Caco-2 (cell line): ENCODE measurements at regions not wholly inside any gene's neighbourhood (a gene's known extent, or its start where the extent isn't known, plus 50 kb on each side); places are given as distances from the start of the nearest gene placed in this dataset.

Source experiments
- BruUV-seq: library from RNA; stranded (reverse); fragments of 400-500 nt; replicated peaks from 2 replicates; lab custom pipeline; 2021; lab: Mats Ljungman, UMichigan
- CTCF ChIA-PET: fragments of 300-600 bp; sonication (Branson Sonifier 250); formaldehyde crosslinking; loops from one replicate; lab custom pipeline; 2022; ENCODE audit warnings: antibody characterized with exemption; lab: Charles Lee
- POLR2A ChIA-PET: fragments of 300-600 bp; sonication (Branson Sonifier 250); formaldehyde crosslinking; loops from one replicate; lab custom pipeline; 2022; ENCODE audit warnings: antibody characterized with exemption; lab: Charles Lee
- DNase-seq, 2 experiments: peaks; one replicate each; pipeline versions ENCODE4 v3.0.0 to v3.0.0-alpha.2; 2020 to 2022
- H3K27me3 ChIP-seq: replicated peaks from 2 replicates; pipeline ENCODE4 v1.6.0; 2011; ENCODE audit warnings: low read length; ENCODE audit not compliant: control insufficient read depth, insufficient read depth
- H3K36me3 ChIP-seq: 2 replicates; pipeline ENCODE4 v1.5.1; 2011; ENCODE audit warnings: low read length; ENCODE audit not compliant: control insufficient read depth, insufficient read depth
- H3K4me1 ChIP-seq: fragments of 250-450 bp; sonication (Bioruptor Pico); 2 replicates; pipeline ENCODE4 v1.5.1; 2020; ENCODE audit warnings: mild to moderate bottlenecking
- H3K4me3 ChIP-seq: 2 replicates; pipeline ENCODE4 v1.5.1; 2011; ENCODE audit warnings: low read depth, mild to moderate bottlenecking, control low read depth, low read length
- H3K9me3 ChIP-seq: fragments of 250-450 bp; sonication (Bioruptor Pico); 2 replicates; pipeline ENCODE4 v1.5.1; 2020; ENCODE audit warnings: mild to moderate bottlenecking, moderate library complexity
- H3K27ac Mint-ChIP-seq: one replicate; pipeline ENCODE4 v1.8.0; 2022; ENCODE audit warnings: mixed read lengths; ENCODE audit not compliant: unreplicated experiment
- H3K27me3 Mint-ChIP-seq: one replicate; pipeline ENCODE4 v1.8.0; 2022; ENCODE audit warnings: mixed read lengths; ENCODE audit not compliant: insufficient read depth, unreplicated experiment
- H3K36me3 Mint-ChIP-seq: one replicate; pipeline ENCODE4 v1.8.0; 2022; ENCODE audit warnings: mild to moderate bottlenecking, mixed read lengths; ENCODE audit not compliant: insufficient read depth, unreplicated experiment
- H3K4me1 Mint-ChIP-seq: one replicate; pipeline ENCODE4 v1.8.0; 2022; ENCODE audit warnings: low read depth, mixed read lengths; ENCODE audit not compliant: unreplicated experiment
- H3K4me3 Mint-ChIP-seq: one replicate; pipeline ENCODE4 v1.8.0; 2022; ENCODE audit warnings: mild to moderate bottlenecking, moderate library complexity, mixed read lengths; ENCODE audit not compliant: unreplicated experiment
- H3K9me3 Mint-ChIP-seq: one replicate; pipeline ENCODE4 v1.8.0; 2022; ENCODE audit warnings: mixed read lengths; ENCODE audit not compliant: unreplicated experiment
- intact Hi-C: fragments of 100-400 bp; cut with micrococcal nuclease; formaldehyde crosslinking; loops from one replicate; pipeline ENCODE4 v1.10.0; 2022; ENCODE audit not compliant: unreplicated experiment
- TF ChIP-seq, protein P1 (sequence below), 2 experiments: fragments of 200-600 bp in 1 of 2; IDR thresholded peaks; 1 replicate in 1 of 2; 2 replicates in 1 of 2; pipeline versions ENCODE4 v1.5.1 to v1.8.0; 2011 to 2022; ENCODE audit warnings: antibody characterized with exemption in 1 of 2, control low read depth in 1 of 2, inconsistent platforms in 1 of 2, low read depth in 1 of 2, low read length in 1 of 2, mild to moderate bottlenecking in 1 of 2, moderate library complexity in 1 of 2; ENCODE audit not compliant: insufficient read depth in 1 of 2, severe bottlenecking in 1 of 2, unreplicated experiment in 1 of 2

DNA sequence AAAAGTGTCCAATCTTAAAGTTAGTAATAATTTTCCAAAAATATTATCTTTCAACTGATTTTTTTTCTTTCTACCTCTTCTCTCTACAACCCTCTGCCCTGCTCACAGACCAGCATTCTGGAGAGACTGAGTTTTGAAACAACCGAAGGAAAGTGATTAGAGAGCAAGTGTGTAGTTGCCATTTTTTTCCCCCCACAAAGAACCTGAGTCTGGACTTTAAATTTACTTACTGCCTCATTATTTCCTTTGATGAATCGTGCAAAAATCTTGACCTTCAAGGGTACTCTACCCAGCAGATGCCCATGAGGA, 63.4 kb upstream of the NEUROD1 start:
- H3K27me3 ChIP-seq = no peaks in the 10 kb centered on the region
- CTCF ChIA-PET = no interaction called here
- Mint-ChIP-seq H3K9me3 (no peaks in the 10 kb centered on the region), H3K27ac (no peak overlapping the region), H3K27me3 (no peaks in the 10 kb centered on the region), H3K36me3 (no peaks in the 10 kb centered on the region), H3K4me1 (no peaks in the 10 kb centered on the region), H3K4me3 (no peak overlapping the region)
- H3K4me3 ChIP-seq = no peak overlapping the region
- intact Hi-C loops = loop anchor here (1.0 to 2.0 kb wide), 2 partner anchors 149 to 161 kb away; no protein-coding TSS in a partner anchor
- no TSS peak for BruUV-seq
- no peaks in the 10 kb centered on the region for H3K4me1 ChIP-seq
- TF ChIP-seq, protein P1, sequence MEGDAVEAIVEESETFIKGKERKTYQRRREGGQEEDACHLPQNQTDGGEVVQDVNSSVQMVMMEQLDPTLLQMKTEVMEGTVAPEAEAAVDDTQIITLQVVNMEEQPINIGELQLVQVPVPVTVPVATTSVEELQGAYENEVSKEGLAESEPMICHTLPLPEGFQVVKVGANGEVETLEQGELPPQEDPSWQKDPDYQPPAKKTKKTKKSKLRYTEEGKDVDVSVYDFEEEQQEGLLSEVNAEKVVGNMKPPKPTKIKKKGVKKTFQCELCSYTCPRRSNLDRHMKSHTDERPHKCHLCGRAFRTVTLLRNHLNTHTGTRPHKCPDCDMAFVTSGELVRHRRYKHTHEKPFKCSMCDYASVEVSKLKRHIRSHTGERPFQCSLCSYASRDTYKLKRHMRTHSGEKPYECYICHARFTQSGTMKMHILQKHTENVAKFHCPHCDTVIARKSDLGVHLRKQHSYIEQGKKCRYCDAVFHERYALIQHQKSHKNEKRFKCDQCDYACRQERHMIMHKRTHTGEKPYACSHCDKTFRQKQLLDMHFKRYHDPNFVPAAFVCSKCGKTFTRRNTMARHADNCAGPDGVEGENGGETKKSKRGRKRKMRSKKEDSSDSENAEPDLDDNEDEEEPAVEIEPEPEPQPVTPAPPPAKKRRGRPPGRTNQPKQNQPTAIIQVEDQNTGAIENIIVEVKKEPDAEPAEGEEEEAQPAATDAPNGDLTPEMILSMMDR (IDR thresholded peaks at IDR 0.05; ENCODE audit: insufficient read depth in 1 of 2, low read depth in 1 of 2, low read length in 1 of 2, severe bottlenecking in 1 of 2, unreplicated experiment in 1 of 2) = no peak
- no peaks in the 10 kb centered on the region for H3K36me3 ChIP-seq
- POLR2A ChIA-PET = no interaction called here
- H3K9me3 ChIP-seq = no peaks in the 10 kb centered on the region
- DNase-seq = no peak

DNA sequence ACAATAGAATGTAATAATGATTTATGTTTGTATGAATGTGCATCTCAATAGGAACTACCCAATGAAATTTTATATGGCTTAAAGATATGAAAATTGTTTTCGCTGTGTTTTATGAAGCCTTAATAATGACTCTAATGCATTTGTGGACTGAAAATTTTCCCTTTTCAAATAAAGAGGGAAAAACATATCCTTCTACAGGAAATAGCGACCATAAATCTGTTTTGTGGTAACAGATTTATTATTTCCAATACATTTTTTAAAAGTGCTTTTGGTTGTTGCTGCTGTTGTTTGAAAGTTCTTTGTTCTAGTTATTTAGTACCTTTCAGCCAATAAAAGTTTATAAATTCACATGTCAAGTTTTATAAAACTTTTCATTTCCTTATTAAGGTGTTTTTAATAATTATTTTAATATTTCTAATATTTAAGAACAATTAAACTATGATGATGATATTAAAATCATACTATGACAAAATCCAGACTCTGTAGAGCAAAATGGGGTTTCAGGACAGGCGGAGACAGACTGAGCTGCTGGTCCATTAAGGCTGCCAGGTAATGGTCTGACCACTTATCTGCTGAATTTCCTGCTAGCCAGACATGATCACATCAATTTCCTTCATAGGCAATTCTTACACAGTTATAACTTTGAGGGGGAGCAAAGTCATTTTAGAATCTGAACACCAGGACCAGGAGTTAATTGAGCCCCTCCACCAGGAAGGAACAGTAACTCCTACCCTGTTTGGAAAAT, 65.7 kb upstream of the NEUROD1 start:
- intact Hi-C loops = no loop called here
- Mint-ChIP-seq H3K4me1 (peaks cover 4% of the 10 kb centered on the region), H3K4me3 (no peak overlapping the region), H3K9me3 (no peaks in the 10 kb centered on the region), H3K27ac (no peak overlapping the region), H3K36me3 (no peaks in the 10 kb centered on the region), H3K27me3 (no peaks in the 10 kb centered on the region)
- Histone ChIP-seq H3K4me1 (no peaks in the 10 kb centered on the region), H3K36me3 (no peaks in the 10 kb centered on the region), H3K27me3 (no peaks in the 10 kb centered on the region), H3K4me3 (no peak overlapping the region), H3K9me3 (no peaks in the 10 kb centered on the region)
- BruUV-seq = no TSS peak
- TF ChIP-seq, protein P1 (IDR thresholded peaks at IDR 0.05; ENCODE audit: insufficient read depth in 1 of 2, low read depth in 1 of 2, low read length in 1 of 2, severe bottlenecking in 1 of 2, unreplicated experiment in 1 of 2) = no peak
- CTCF ChIA-PET = no interaction called here
- no peak for DNase-seq
- POLR2A ChIA-PET = no interaction called here

DNA sequence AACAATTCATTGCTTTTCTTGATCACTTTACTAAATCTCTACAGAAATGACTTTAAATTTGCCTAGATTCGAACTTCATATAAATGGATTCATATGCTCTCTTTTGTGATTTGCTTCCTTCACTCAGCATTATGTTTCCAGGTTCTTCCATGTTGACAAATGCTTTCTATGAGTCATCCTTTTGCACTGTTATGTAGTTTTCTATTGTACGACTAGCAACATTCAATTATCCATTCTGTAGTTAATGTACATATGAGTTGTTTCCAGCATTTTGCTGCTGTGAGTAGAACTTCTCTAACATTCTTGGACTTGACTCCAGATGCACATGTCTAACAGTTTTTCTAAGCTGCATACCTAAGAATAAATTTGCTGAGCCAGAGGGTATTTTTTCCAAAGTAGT, 66.5 kb upstream of the NEUROD1 start:
- POLR2A ChIA-PET = no interaction called here
- BruUV-seq = no TSS peak

More for the DNA sequence above, 66.5 kb upstream of the NEUROD1 start:
- no peak overlapping the region for H3K4me3 ChIP-seq
- peaks cover 7% of the 10 kb centered on the region for H3K4me1 Mint-ChIP-seq
- peaks cover 2% of the 10 kb centered on the region for H3K4me1 ChIP-seq
- intact Hi-C loops = no loop called here
- no peaks in the 10 kb centered on the region for H3K9me3 Mint-ChIP-seq
- no peak overlapping the region for H3K4me3 Mint-ChIP-seq
- CTCF ChIA-PET = no interaction called here
- H3K27me3 ChIP-seq = no peaks in the 10 kb centered on the region
- H3K36me3 Mint-ChIP-seq = no peaks in the 10 kb centered on the region
- DNase-seq = no peak
- TF ChIP-seq, protein P1 (IDR thresholded peaks at IDR 0.05; ENCODE audit: insufficient read depth in 1 of 2, low read depth in 1 of 2, low read length in 1 of 2, severe bottlenecking in 1 of 2, unreplicated experiment in 1 of 2) = no peak
- no peaks in the 10 kb centered on the region for H3K36me3 ChIP-seq
- no peak overlapping the region for H3K27ac Mint-ChIP-seq
- no peaks in the 10 kb centered on the region for H3K9me3 ChIP-seq
- H3K27me3 Mint-ChIP-seq = no peaks in the 10 kb centered on the region
